ENCODE measurements at regions not wholly inside any gene's neighbourhood (a gene's known extent, or its start where the extent isn't known, plus 50 kb on each side); places are given as distances from the start of the nearest gene placed in this dataset.
"Not testable (repeated sequence)": the region's sequence is repeated elsewhere in the genome, so short reads cannot be mapped to it uniquely, and the experiment has no call there.

GRCh38 chr4:116126794-116127193 lies 958.6 kb downstream of the TRAM1L1 start:
- no peak for DNase-seq (ENCODE audit: low read depth)

GRCh38 chr4:116122124-116122523 lies 963.3 kb downstream of the TRAM1L1 start:
- peak; percentile 4 for DNase-seq (ENCODE audit: low read depth)

GRCh38 chr4:116118221-116118620 lies 967.2 kb downstream of the TRAM1L1 start:
- no peak for DNase-seq (ENCODE audit: low read depth)

- not testable (repeated sequence) for DNase-seq (ENCODE audit: low read depth)
Observed at GRCh38 chr4:116112861-116113260, 972.5 kb downstream of the TRAM1L1 start.

- no peak for DNase-seq (ENCODE audit: low read depth)
Observed at GRCh38 chr4:116110713-116111112, 974.7 kb downstream of the TRAM1L1 start.

- no peak for DNase-seq (ENCODE audit: low read depth)
Observed at GRCh38 chr4:116108606-116109005, 976.8 kb downstream of the TRAM1L1 start.

GRCh38 chr4:116101321-116101720 lies 984.1 kb downstream of the TRAM1L1 start:
- DNase-seq (ENCODE audit: low read depth), result no peak

GRCh38 chr4:116099596-116099995 lies 985.8 kb downstream of the TRAM1L1 start:
- DNase-seq (ENCODE audit: low read depth), result no peak

GRCh38 chr4:116097353-116097752 lies 983.9 kb upstream of the NDST4 start:
- DNase-seq (ENCODE audit: low read depth), result not testable (repeated sequence)

- DNase-seq (ENCODE audit: low read depth), result no peak
Observed at GRCh38 chr4:116092961-116093360, 979.5 kb upstream of the NDST4 start.

- DNase-seq (ENCODE audit: low read depth), result peak; percentile 1
Observed at GRCh38 chr4:116088771-116089170, 975.4 kb upstream of the NDST4 start.

- DNase-seq (ENCODE audit: low read depth), result no peak
Observed at GRCh38 chr4:116082808-116083366, 969.5 kb upstream of the NDST4 start.

GRCh38 chr4:116073051-116073450 lies 959.6 kb upstream of the NDST4 start:
- no peak for DNase-seq (ENCODE audit: low read depth)

GRCh38 chr4:116070283-116070682 lies 956.9 kb upstream of the NDST4 start:
- peak; percentile 0 for DNase-seq (ENCODE audit: low read depth)

GRCh38 chr4:116066711-116067245 lies 953.4 kb upstream of the NDST4 start:
- DNase-seq (ENCODE audit: low read depth), result no peak

- no peak for DNase-seq (ENCODE audit: low read depth)
Observed at GRCh38 chr4:116064331-116064730, 950.9 kb upstream of the NDST4 start.

- DNase-seq (ENCODE audit: low read depth), result no peak
Observed at GRCh38 chr4:116059361-116059760, 945.9 kb upstream of the NDST4 start.

GRCh38 chr4:116058129-116058528 lies 944.7 kb upstream of the NDST4 start:
- DNase-seq (ENCODE audit: low read depth), result no peak

GRCh38 chr4:116055857-116056827 lies 942.7 kb upstream of the NDST4 start:
- peak; percentile 1 for DNase-seq (ENCODE audit: low read depth)

GRCh38 chr4:116027311-116027710 lies 913.9 kb upstream of the NDST4 start:
- no peak for DNase-seq (ENCODE audit: low read depth)

- no peak for DNase-seq (ENCODE audit: low read depth)
Observed at GRCh38 chr4:116024954-116025708, 911.7 kb upstream of the NDST4 start.

GRCh38 chr4:116023049-116023448 lies 909.6 kb upstream of the NDST4 start:
- DNase-seq (ENCODE audit: low read depth), result no peak
